Ureter (tissue), 1 donor: ENCODE measurements at regions not wholly inside any gene's neighbourhood (a gene's known extent, or its start where the extent isn't known, plus 50 kb on each side); places are given as distances from the start of the nearest gene placed in this dataset.
"Not testable (repeated sequence)": the region's sequence is repeated elsewhere in the genome, so short reads cannot be mapped to it uniquely, and the experiment has no call there.

Experiments used
- DNase-seq: peaks from one replicate; pipeline ENCODE4 v3.0.0-alpha.2; 2020; ENCODE audit warnings: low spot score
- donor health status: DM: yes; HTN: yes; CAD: no.

GRCh38 chr12:27133022-27133590 is 50.7 kb upstream of the C12orf71 start:
- DNase-seq: no peak

- no peak for DNase-seq
Measured at GRCh38 chr12:27140478-27140969, 58.1 kb upstream of the C12orf71 start.

GRCh38 chr12:27142101-27142721 is 59.8 kb upstream of the C12orf71 start:
- DNase-seq: peak; percentile 78

GRCh38 chr12:27143256-27144069 is 61.1 kb upstream of the C12orf71 start:
- no peak for DNase-seq

- DNase-seq: not testable (repeated sequence)
Measured at GRCh38 chr12:27145725-27146124, 63.3 kb upstream of the C12orf71 start.

- no peak for DNase-seq
Measured at GRCh38 chr12:27148373-27148772, 66.0 kb upstream of the C12orf71 start.

- no peak for DNase-seq
Measured at GRCh38 chr12:27148791-27149190, 66.4 kb upstream of the C12orf71 start.

GRCh38 chr12:27151479-27151878 is 69.1 kb upstream of the C12orf71 start:
- no peak for DNase-seq

- no peak for DNase-seq
Measured at GRCh38 chr12:27158297-27158696, 75.9 kb upstream of the C12orf71 start.

- no peak for DNase-seq
Measured at GRCh38 chr12:27161458-27162228, 79.3 kb upstream of the C12orf71 start.

- no peak for DNase-seq
Measured at GRCh38 chr12:27162229-27162537, 79.8 kb upstream of the C12orf71 start.

- no peak for DNase-seq
Measured at GRCh38 chr12:27163048-27163715, 80.8 kb upstream of the C12orf71 start.

GRCh38 chr12:27163894-27164293 is 80.2 kb upstream of the STK38L start:
- no peak for DNase-seq

- DNase-seq: no peak
Measured at GRCh38 chr12:27164330-27165040, 79.6 kb upstream of the STK38L start.

- DNase-seq: not testable (repeated sequence)
Measured at GRCh38 chr12:27165958-27166357, 78.1 kb upstream of the STK38L start.

- not testable (repeated sequence) for DNase-seq
Measured at GRCh38 chr12:27171494-27171893, 72.6 kb upstream of the STK38L start.

- DNase-seq: no peak
Measured at GRCh38 chr12:27176765-27177164, 67.3 kb upstream of the STK38L start.

GRCh38 chr12:27177706-27178105 is 66.4 kb upstream of the STK38L start:
- no peak for DNase-seq

- DNase-seq: no peak
Measured at GRCh38 chr12:27178255-27178654, 65.8 kb upstream of the STK38L start.

- no peak for DNase-seq
Measured at GRCh38 chr12:27178723-27179399, 65.2 kb upstream of the STK38L start.
